ENCODE measurements at regions not wholly inside any gene's neighbourhood (a gene's known extent, or its start where the extent isn't known, plus 50 kb on each side); places are given as distances from the start of the nearest gene placed in this dataset.
"Not testable (repeated sequence)": the region's sequence is repeated elsewhere in the genome, so short reads cannot be mapped to it uniquely, and the experiment has no call there.

DNA sequence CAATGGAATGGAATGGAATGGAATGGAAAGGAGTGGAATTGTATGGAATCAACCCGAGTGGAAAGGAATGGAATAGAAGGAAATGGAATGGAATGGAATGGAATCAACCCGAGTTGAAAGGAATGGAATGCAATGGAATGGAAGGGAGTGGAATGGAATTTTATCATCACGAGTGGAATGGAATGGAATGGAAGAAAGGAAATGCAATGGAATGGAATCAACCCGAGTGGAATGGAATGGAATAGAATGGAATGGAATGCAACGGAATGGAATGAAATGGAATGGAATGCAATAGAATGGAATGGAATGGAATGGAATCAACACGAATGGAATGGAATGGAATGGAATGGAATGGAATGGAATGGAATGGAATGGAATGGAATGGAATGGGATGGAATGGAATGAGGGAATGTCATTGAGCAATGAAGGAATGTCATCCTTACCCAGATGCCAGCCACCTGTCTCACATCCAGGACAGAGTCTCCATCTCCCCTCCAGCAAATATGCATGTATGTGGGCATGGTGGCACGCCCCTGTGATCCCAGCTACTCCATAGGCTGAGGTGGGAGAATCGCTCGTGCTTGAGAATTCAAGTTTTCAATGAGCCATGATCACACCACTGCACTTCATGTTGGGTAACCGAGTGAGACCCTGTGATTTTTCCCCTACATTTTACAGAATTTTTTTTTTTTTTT is 1149.5 kb downstream of the RPIA start:
- TF ChIP-seq, protein P1, sequence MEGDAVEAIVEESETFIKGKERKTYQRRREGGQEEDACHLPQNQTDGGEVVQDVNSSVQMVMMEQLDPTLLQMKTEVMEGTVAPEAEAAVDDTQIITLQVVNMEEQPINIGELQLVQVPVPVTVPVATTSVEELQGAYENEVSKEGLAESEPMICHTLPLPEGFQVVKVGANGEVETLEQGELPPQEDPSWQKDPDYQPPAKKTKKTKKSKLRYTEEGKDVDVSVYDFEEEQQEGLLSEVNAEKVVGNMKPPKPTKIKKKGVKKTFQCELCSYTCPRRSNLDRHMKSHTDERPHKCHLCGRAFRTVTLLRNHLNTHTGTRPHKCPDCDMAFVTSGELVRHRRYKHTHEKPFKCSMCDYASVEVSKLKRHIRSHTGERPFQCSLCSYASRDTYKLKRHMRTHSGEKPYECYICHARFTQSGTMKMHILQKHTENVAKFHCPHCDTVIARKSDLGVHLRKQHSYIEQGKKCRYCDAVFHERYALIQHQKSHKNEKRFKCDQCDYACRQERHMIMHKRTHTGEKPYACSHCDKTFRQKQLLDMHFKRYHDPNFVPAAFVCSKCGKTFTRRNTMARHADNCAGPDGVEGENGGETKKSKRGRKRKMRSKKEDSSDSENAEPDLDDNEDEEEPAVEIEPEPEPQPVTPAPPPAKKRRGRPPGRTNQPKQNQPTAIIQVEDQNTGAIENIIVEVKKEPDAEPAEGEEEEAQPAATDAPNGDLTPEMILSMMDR (IDR thresholded peaks at IDR 0.05; ENCODE audit: insufficient read depth, low read depth, low read length): not testable (repeated sequence)
- TF ChIP-seq EZH2 (IDR thresholded peaks at IDR 0.05; ENCODE audit: insufficient read depth, low read length): not testable (repeated sequence)
